OCI-LY1 (cell line): ENCODE measurements at regions not wholly inside any gene's neighbourhood (a gene's known extent, or its start where the extent isn't known, plus 50 kb on each side); places are given as distances from the start of the nearest gene placed in this dataset.

Source experiments
- H2AFZ ChIP-seq: fragments of 200-600 bp; sonication (generic), shearing (Covaris generic); 2 replicates; pipeline ENCODE4 v1.6.0; 2014; ENCODE audit warnings: antibody characterized with exemption, mild to moderate bottlenecking, low read length
- H3F3A ChIP-seq: fragments of 200-600 bp; sonication (generic), shearing (Covaris generic); 2 replicates; pipeline ENCODE4 v1.6.0; 2014; ENCODE audit warnings: mild to moderate bottlenecking, antibody characterized with exemption, low read length, moderate library complexity; ENCODE audit not compliant: insufficient read depth
- H3K27ac ChIP-seq: fragments of 200-600 bp; sonication (generic); 2 replicates; pipeline ENCODE4 v1.5.1; 2014; ENCODE audit warnings: low read length, mixed run types, mild to moderate bottlenecking, low read depth; ENCODE audit not compliant: poor library complexity, severe bottlenecking
- H3K27me3 ChIP-seq: fragments of 200-600 bp; sonication (generic); 2 replicates; pipeline ENCODE4 v1.6.0; 2014; ENCODE audit warnings: antibody characterized with exemption, mild to moderate bottlenecking, low read length, moderate library complexity; ENCODE audit not compliant: insufficient read depth
- H3K36me3 ChIP-seq: fragments of 200-600 bp; sonication (generic); 2 replicates; pipeline ENCODE4 v1.6.1; 2014; ENCODE audit warnings: mild to moderate bottlenecking, antibody characterized with exemption, low read length, moderate library complexity, mixed read lengths; ENCODE audit not compliant: insufficient read depth
- H3K4me1 ChIP-seq: fragments of 200-600 bp; sonication (generic); 2 replicates; pipeline ENCODE4 v1.5.1; 2014; ENCODE audit warnings: mild to moderate bottlenecking, low read length, moderate library complexity; ENCODE audit not compliant: insufficient read depth, severe bottlenecking
- H3K4me2 ChIP-seq: fragments of 200-600 bp; sonication (generic), shearing (Covaris generic); 2 replicates; pipeline ENCODE4 v1.6.1; 2014; ENCODE audit warnings: low read length
- H3K4me3 ChIP-seq: fragments of 200-600 bp; sonication (generic); 2 replicates; pipeline ENCODE4 v1.5.1; 2014; ENCODE audit warnings: low read length, low read depth, mild to moderate bottlenecking, mixed read lengths; ENCODE audit not compliant: poor library complexity, severe bottlenecking
- H3K79me2 ChIP-seq: fragments of 200-600 bp; shearing (Covaris generic); 2 replicates; pipeline ENCODE4 v1.6.1; 2016; ENCODE audit warnings: mixed run types, low read length, mixed read lengths; ENCODE audit not compliant: insufficient read depth
- H3K9ac ChIP-seq: fragments of 200-600 bp; sonication (generic), shearing (Covaris generic); 2 replicates; pipeline ENCODE4 v1.6.1; 2014; ENCODE audit warnings: mild to moderate bottlenecking, low read length, mixed read lengths
- H3K9me2 ChIP-seq: fragments of 200-600 bp; sonication (generic), shearing (Covaris generic); 2 replicates; pipeline ENCODE4 v1.6.1; 2014; ENCODE audit warnings: low read depth, mild to moderate bottlenecking, low read length, mixed read lengths
- H3K9me3 ChIP-seq: fragments of 200-600 bp; shearing (Covaris generic); 2 replicates; pipeline ENCODE4 v1.6.1; 2014; ENCODE audit warnings: low read length, mixed read lengths
- H4K20me1 ChIP-seq: fragments of 200-600 bp; sonication (generic), shearing (Covaris generic); 2 replicates; pipeline ENCODE4 v1.6.0; 2016; ENCODE audit warnings: mild to moderate bottlenecking, low read length; ENCODE audit not compliant: insufficient read depth
- CTCF ChIP-seq: fragments of 200-600 bp; sonication (generic), shearing (Covaris generic); IDR thresholded peaks from 2 replicates; pipeline ENCODE4 v1.5.1; 2017; ENCODE audit warnings: mild to moderate bottlenecking, antibody characterized with exemption, low read length, moderate library complexity, mixed read lengths
- EZH2 ChIP-seq: fragments of 200-600 bp; sonication (generic), shearing (Covaris generic); IDR thresholded peaks from 2 replicates; pipeline ENCODE4 v1.8.0; 2017; ENCODE audit warnings: borderline replicate concordance, mixed run types, mild to moderate bottlenecking, antibody characterized with exemption, low read length, moderate library complexity, mixed read lengths

- Histone ChIP-seq H3F3A (no peaks in the 10 kb centered on the region), H4K20me1 (no peaks in the 10 kb centered on the region), H3K4me3 (no peak overlapping the region), H3K9me2 (no peaks in the 10 kb centered on the region), H3K4me2 (no peak overlapping the region), H3K36me3 (no peaks in the 10 kb centered on the region), H3K9ac (no peak overlapping the region), H3K79me2 (no peaks in the 10 kb centered on the region), H3K27ac (no peak overlapping the region), H3K9me3 (no peaks in the 10 kb centered on the region), H2AFZ (no peak overlapping the region), H3K27me3 (no peaks in the 10 kb centered on the region), H3K4me1 (no peaks in the 10 kb centered on the region)
- TF ChIP-seq EZH2 (no peak), CTCF (no peak)
Measured at GRCh38 chr3:40852712-40853111, 328.0 kb downstream of the ZNF621 start.

- Histone ChIP-seq H3F3A (no peaks in the 10 kb centered on the region), H3K4me3 (no peak overlapping the region), H3K79me2 (no peaks in the 10 kb centered on the region)
Measured at GRCh38 chr3:40853474-40853873, 328.7 kb downstream of the ZNF621 start.

GRCh38 chr3:40855871-40856270 lies 331.1 kb downstream of the ZNF621 start:
- Histone ChIP-seq H3K4me1 (no peaks in the 10 kb centered on the region), H4K20me1 (no peaks in the 10 kb centered on the region), H3K9me3 (no peaks in the 10 kb centered on the region), H2AFZ (no peak overlapping the region), H3K36me3 (no peaks in the 10 kb centered on the region), H3K79me2 (no peaks in the 10 kb centered on the region), H3K9me2 (no peaks in the 10 kb centered on the region), H3K4me2 (no peak overlapping the region), H3K27ac (no peak overlapping the region), H3K9ac (no peak overlapping the region), H3K27me3 (no peaks in the 10 kb centered on the region), H3F3A (no peaks in the 10 kb centered on the region), H3K4me3 (no peak overlapping the region)
- no peak for TF ChIP-seq CTCF
- no peak for TF ChIP-seq EZH2

More at GRCh38 chr3:40853474-40853873, 328.7 kb downstream of the ZNF621 start:
- no peak overlapping the region for H3K4me2 ChIP-seq
- no peaks in the 10 kb centered on the region for H4K20me1 ChIP-seq
- H3K27ac ChIP-seq, result no peak overlapping the region
- H3K9me3 ChIP-seq, result no peaks in the 10 kb centered on the region
- H3K27me3 ChIP-seq, result no peaks in the 10 kb centered on the region
- no peak overlapping the region for H2AFZ ChIP-seq
- TF ChIP-seq EZH2 (no peak), CTCF (no peak)
- no peaks in the 10 kb centered on the region for H3K4me1 ChIP-seq
- no peak overlapping the region for H3K9ac ChIP-seq
- no peaks in the 10 kb centered on the region for H3K9me2 ChIP-seq
- no peaks in the 10 kb centered on the region for H3K36me3 ChIP-seq
